ENCODE measurements at regions not wholly inside any gene's neighbourhood (a gene's known extent, or its start where the extent isn't known, plus 50 kb on each side); places are given as distances from the start of the nearest gene placed in this dataset.

GRCh38 chrX:4925911-4926310 lies 1212.5 kb upstream of the PRKX start:
- TF ChIP-seq CTCF (IDR thresholded peaks at IDR 0.05) (no peak), POLR2A (IDR thresholded peaks at IDR 0.05) (no peak)
